Left ventricle myocardium inferior (tissue), 1 donor: ENCODE measurements at regions not wholly inside any gene's neighbourhood (a gene's known extent, or its start where the extent isn't known, plus 50 kb on each side); places are given as distances from the start of the nearest gene placed in this dataset.

ENCODE experiments used
- DNase-seq: peaks from one replicate; pipeline ENCODE4 v3.0.0-alpha.2; 2020
- H3K27ac ChIP-seq: fragments of 200-600 bp; replicated peaks from 2 replicates; pipeline ENCODE4 v1.8.0; 2021
- H3K27me3 ChIP-seq: fragments of 200-600 bp; 2 replicates; pipeline ENCODE4 v1.8.0; 2021; ENCODE audit warnings: low read depth
- H3K36me3 ChIP-seq: fragments of 200-600 bp; 2 replicates; pipeline ENCODE4 v1.8.0; 2021
- H3K4me1 ChIP-seq: fragments of 200-600 bp; 2 replicates; pipeline ENCODE4 v1.8.0; 2021
- H3K4me3 ChIP-seq: fragments of 200-600 bp; 2 replicates; pipeline ENCODE4 v1.8.0; 2021; ENCODE audit warnings: mild to moderate bottlenecking, moderate library complexity
- H3K9me3 ChIP-seq: fragments of 200-600 bp; replicated peaks from 2 replicates; pipeline ENCODE4 v1.8.0; 2021
- CTCF ChIP-seq: fragments of 200-600 bp; IDR thresholded peaks from 2 replicates; pipeline ENCODE4 v1.8.0; 2021; ENCODE audit warnings: antibody characterized with exemption, mild to moderate bottlenecking, borderline replicate concordance
- intact Hi-C: fragments of 100-400 bp; cut with micrococcal nuclease; formaldehyde crosslinking; loops from one replicate; pipeline ENCODE4 v1.11.0; 2022
- donor health status: DM: no; HTN: yes; CAD: no; lungs with severe emphysema.

DNA sequence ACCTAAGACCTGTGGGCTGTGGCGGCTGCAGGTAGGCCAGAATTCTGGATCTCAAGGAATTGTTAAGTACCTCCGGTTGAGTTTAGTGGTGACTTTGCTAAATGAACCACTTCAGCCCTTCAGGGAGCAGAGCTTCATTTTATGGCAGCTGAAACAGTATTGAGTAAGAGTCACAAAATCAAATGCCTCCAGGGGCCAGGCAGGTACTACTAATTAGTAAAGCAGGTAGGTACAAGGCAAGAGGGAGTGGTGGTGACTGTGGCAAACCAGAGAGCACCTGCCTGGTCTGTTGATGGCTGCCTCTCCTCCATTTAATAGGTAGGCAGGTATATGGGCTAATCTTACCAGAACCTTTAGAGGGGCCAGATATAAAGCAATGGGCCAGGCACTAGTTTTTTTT, 118.8 kb downstream of the EMX2 start:
- intact Hi-C loops = no loop called here

DNA sequence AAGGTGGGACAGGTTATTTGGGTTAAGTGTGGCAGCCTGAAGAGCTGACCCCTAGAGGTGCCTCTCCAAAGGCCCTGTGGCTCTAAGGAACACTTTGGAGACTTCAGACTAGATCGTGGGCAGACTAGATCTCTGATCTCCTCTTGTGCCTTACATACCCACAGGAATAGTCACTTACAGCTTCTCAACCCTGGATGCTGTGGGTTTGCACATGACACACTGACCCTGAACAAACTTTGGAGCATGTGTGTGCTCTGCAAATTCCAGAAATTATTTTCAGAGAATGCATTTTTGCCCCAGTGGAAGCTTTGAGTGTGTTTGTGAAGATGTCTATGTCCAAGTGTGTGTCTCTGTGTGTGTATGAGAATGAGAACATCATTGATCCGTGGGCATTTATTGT, 119.6 kb downstream of the EMX2 start:
- Histone ChIP-seq H3K27ac (no peak overlapping the region), H3K9me3 (no peaks in the 10 kb centered on the region), H3K4me1 (no peaks in the 10 kb centered on the region), H3K27me3 (peaks cover 36% of the 10 kb centered on the region), H3K4me3 (no peak overlapping the region), H3K36me3 (no peaks in the 10 kb centered on the region)
- no peak for DNase-seq
- intact Hi-C loops = no loop called here
- TF ChIP-seq CTCF = no peak

More for the DNA sequence above, 118.8 kb downstream of the EMX2 start:
- H3K9me3 ChIP-seq = no peaks in the 10 kb centered on the region
- H3K4me1 ChIP-seq = no peaks in the 10 kb centered on the region
- H3K27me3 ChIP-seq = peaks cover 28% of the 10 kb centered on the region
- DNase-seq = no peak
- TF ChIP-seq CTCF = no peak
- H3K36me3 ChIP-seq = no peaks in the 10 kb centered on the region
- H3K27ac ChIP-seq = no peak overlapping the region
- H3K4me3 ChIP-seq = no peak overlapping the region

GRCh38 chr10:117662751-117663540, 120.4 kb downstream of the EMX2 start:
- intact Hi-C loops = no loop called here
- Histone ChIP-seq H3K4me3 (no peak overlapping the region), H3K27me3 (peaks cover 43% of the 10 kb centered on the region), H3K9me3 (no peaks in the 10 kb centered on the region), H3K4me1 (no peaks in the 10 kb centered on the region), H3K36me3 (no peaks in the 10 kb centered on the region), H3K27ac (no peak overlapping the region)
- no peak for DNase-seq
- no peak for TF ChIP-seq CTCF

DNA sequence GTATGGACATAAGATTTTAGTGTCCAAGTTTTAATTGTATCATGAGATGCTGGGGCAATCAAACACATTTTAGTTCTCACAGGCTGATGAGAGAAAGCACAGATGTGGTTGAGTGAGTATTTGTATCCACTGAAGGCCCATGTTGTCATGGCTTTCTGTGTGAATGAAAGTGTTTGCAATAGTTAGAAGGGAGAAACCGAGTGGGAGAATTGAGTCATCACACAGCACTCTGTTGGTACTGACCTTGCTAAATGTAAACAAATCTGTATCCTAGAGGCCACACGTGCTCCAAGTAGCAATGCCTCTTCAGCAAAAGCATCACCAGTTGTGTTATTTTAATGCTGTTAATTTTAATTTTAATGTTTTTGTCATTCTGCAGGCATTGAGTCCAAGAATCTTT, 121.2 kb downstream of the EMX2 start:
- intact Hi-C loops = no loop called here
- H3K4me1 ChIP-seq = no peaks in the 10 kb centered on the region
- H3K27ac ChIP-seq = no peak overlapping the region
- no peak for DNase-seq
- TF ChIP-seq CTCF = no peak
- peaks cover 44% of the 10 kb centered on the region for H3K27me3 ChIP-seq
- no peaks in the 10 kb centered on the region for H3K9me3 ChIP-seq
- H3K36me3 ChIP-seq = no peaks in the 10 kb centered on the region
- H3K4me3 ChIP-seq = no peak overlapping the region

- DNase-seq = no peak
- Histone ChIP-seq H3K27me3 (peaks cover 50% of the 10 kb centered on the region), H3K36me3 (no peaks in the 10 kb centered on the region), H3K9me3 (no peaks in the 10 kb centered on the region), H3K4me3 (no peak overlapping the region), H3K4me1 (no peaks in the 10 kb centered on the region), H3K27ac (no peak overlapping the region)
- intact Hi-C loops = no loop called here
- TF ChIP-seq CTCF = no peak
These were observed 121.7 kb downstream of the EMX2 start for GRCh38 chr10:117664288-117664687.
